HEK293T (cell line): ENCODE measurements at regions not wholly inside any gene's neighbourhood (a gene's known extent, or its start where the extent isn't known, plus 50 kb on each side); places are given as distances from the start of the nearest gene placed in this dataset.

Source experiments
- CTCF ChIA-PET: fragments of 350-600 bp; formaldehyde crosslinking; extraction: SDS; loops from one replicate; lab custom pipeline; 2021; ENCODE audit warnings: antibody characterized with exemption, inconsistent platforms; lab: Yijun Ruan, JAX
- POLR2A ChIA-PET: fragments of 350-600 bp; formaldehyde crosslinking; extraction: SDS; loops from one replicate; lab custom pipeline; 2020; ENCODE audit warnings: antibody characterized with exemption, inconsistent platforms; lab: Yijun Ruan, JAX
- DNase-seq: peaks from one replicate; pipeline ENCODE4 v3.0.0; 2012; ENCODE audit warnings: mixed read lengths; ENCODE audit errors: extremely low spot score
- ARNT ChIP-seq: fragments of 450-650 bp; IDR thresholded peaks from 2 replicates; pipeline ENCODE4 v1.6.1; 2017; ENCODE audit warnings: mild to moderate bottlenecking
- BHLHE40 ChIP-seq: fragments of 450-650 bp; IDR thresholded peaks from 2 replicates; pipeline ENCODE4 v1.6.1; 2016; ENCODE audit warnings: mild to moderate bottlenecking, moderate library complexity, borderline replicate concordance
- CTBP1 ChIP-seq: fragments of 450-650 bp; IDR thresholded peaks from 2 replicates; pipeline ENCODE4 v1.6.1; 2016; ENCODE audit warnings: borderline replicate concordance
- ELF4 ChIP-seq: fragments of 450-650 bp; IDR thresholded peaks from 2 replicates; pipeline ENCODE4 v1.6.1; 2017; ENCODE audit warnings: antibody characterized with exemption
- FOXA1 ChIP-seq: fragments of 450-650 bp; IDR thresholded peaks from 2 replicates; pipeline ENCODE4 v1.6.1; 2016; ENCODE audit warnings: mild to moderate bottlenecking
- FOXK2 ChIP-seq: fragments of 450-650 bp; IDR thresholded peaks from 2 replicates; pipeline ENCODE4 v1.6.1; 2016; ENCODE audit warnings: mild to moderate bottlenecking
- FOXM1 ChIP-seq: fragments of 450-650 bp; IDR thresholded peaks from 2 replicates; pipeline ENCODE4 v1.6.1; 2017; ENCODE audit warnings: mild to moderate bottlenecking, borderline replicate concordance
- HDGF ChIP-seq: fragments of 450-650 bp; IDR thresholded peaks from 2 replicates; pipeline ENCODE4 v1.6.1; 2017; ENCODE audit warnings: antibody characterized with exemption, borderline replicate concordance
- L3MBTL2 ChIP-seq: fragments of 450-650 bp; conservative IDR thresholded peaks from 2 replicates; pipeline ENCODE4 v1.6.1; 2016; ENCODE audit warnings: mild to moderate bottlenecking
- LEF1 ChIP-seq: fragments of 450-650 bp; IDR thresholded peaks from 2 replicates; pipeline ENCODE4 v1.6.1; 2017; ENCODE audit warnings: mild to moderate bottlenecking, borderline replicate concordance
- NFRKB ChIP-seq: fragments of 450-650 bp; IDR thresholded peaks from 2 replicates; pipeline ENCODE4 v1.6.1; 2016; ENCODE audit warnings: mild to moderate bottlenecking, moderate library complexity
- PKNOX1 ChIP-seq: fragments of 450-650 bp; IDR thresholded peaks from 2 replicates; pipeline ENCODE4 v1.6.1; 2016
- SP1 ChIP-seq: fragments of 450-650 bp; IDR thresholded peaks from 2 replicates; pipeline ENCODE4 v1.6.1; 2017
- SUZ12 ChIP-seq: fragments of 450-650 bp; IDR thresholded peaks from 2 replicates; pipeline ENCODE4 v1.6.1; 2016; ENCODE audit warnings: mild to moderate bottlenecking
- TARDBP ChIP-seq: fragments of 450-650 bp; IDR thresholded peaks from 2 replicates; pipeline ENCODE4 v1.6.1; 2016
- ZNF384 ChIP-seq: fragments of 450-650 bp; IDR thresholded peaks from 2 replicates; pipeline ENCODE4 v1.6.1; 2016

DNA sequence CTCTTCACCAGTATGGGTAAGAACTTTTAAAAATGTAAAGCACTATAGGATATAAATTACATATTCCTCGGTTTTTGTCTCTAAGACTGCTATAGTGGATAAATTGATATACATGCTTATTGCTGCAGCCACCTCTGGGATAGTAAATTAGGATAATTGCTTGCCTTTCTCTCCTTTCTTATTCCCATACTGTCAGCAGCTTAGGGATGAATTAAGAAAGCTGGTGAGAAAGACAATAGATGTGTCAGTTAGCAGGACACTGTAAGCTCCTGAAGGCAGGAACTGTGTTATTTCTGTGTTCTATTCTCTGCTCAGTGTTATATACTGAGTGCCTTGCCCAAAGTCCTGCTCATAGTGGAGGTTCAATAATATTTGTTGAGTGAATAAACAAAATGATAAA, 828.6 kb upstream of the ACVR2A start:
- no peak for TF ChIP-seq FOXA1
- TF ChIP-seq SUZ12: no peak
- no peak for TF ChIP-seq ZNF384
- TF ChIP-seq L3MBTL2: no peak
- ChIA-PET CTCF (no interaction called here), POLR2A (no interaction called here)
- no peak for DNase-seq

- no peak for DNase-seq
- POLR2A ChIA-PET: no interaction called here
- CTCF ChIA-PET: no interaction called here
- TF ChIP-seq ARNT (no peak), FOXK2 (no peak), CTBP1 (no peak), BHLHE40 (no peak), LEF1 (no peak), SP1 (no peak), TARDBP (no peak), L3MBTL2 (no peak), ELF4 (no peak), FOXM1 (no peak), NFRKB (no peak), ZNF384 (no peak), HDGF (no peak), SUZ12 (no peak), FOXA1 (no peak), PKNOX1 (no peak)
Measured at GRCh38 chr2:147015591-147015990, 829.2 kb upstream of the ACVR2A start.

- CTCF ChIA-PET: no interaction called here
Measured at GRCh38 chr2:147013696-147014392, 831.0 kb upstream of the ACVR2A start.

DNA sequence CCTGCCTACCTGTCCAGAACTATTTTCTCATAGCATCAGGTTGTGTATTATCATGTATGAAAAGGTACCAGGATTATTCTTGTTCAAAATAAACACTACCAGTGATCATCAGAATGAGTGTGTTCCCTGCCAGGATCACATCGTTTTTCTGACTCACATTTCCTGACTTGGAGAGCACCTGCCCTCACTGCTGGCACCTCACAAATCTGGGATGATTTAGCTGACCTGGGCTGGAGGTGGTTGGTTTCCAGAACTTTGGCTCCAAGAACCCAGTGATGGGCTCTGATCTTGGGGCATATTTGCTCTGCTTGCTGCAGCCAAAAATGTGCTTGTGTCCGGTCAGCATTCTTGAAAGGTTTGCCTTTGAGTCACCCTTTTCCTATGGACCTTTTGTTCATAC, 836.3 kb upstream of the ACVR2A start:
- CTCF ChIA-PET: no interaction called here
- POLR2A ChIA-PET: no interaction called here
- no peak for DNase-seq
- TF ChIP-seq LEF1: no peak
- no peak for TF ChIP-seq BHLHE40
- no peak for TF ChIP-seq CTBP1
- no peak for TF ChIP-seq FOXM1
- no peak for TF ChIP-seq ELF4
- TF ChIP-seq SP1: no peak
- no peak for TF ChIP-seq TARDBP
- no peak for TF ChIP-seq ZNF384
- TF ChIP-seq HDGF: no peak
- TF ChIP-seq SUZ12: no peak
- TF ChIP-seq ARNT: no peak
- no peak for TF ChIP-seq L3MBTL2
- no peak for TF ChIP-seq FOXK2
- no peak for TF ChIP-seq NFRKB
- TF ChIP-seq FOXA1: no peak
- TF ChIP-seq PKNOX1: no peak

More at GRCh38 chr2:147013696-147014392, 831.0 kb upstream of the ACVR2A start:
- POLR2A ChIA-PET: no interaction called here
- TF ChIP-seq TARDBP (no peak), ARNT (no peak), FOXM1 (no peak), L3MBTL2 (no peak), FOXK2 (no peak), PKNOX1 (no peak), CTBP1 (no peak), BHLHE40 (no peak), SUZ12 (no peak), HDGF (no peak), LEF1 (no peak), ZNF384 (no peak), NFRKB (no peak), SP1 (no peak), ELF4 (no peak), FOXA1 (no peak)
- DNase-seq: no peak

DNA sequence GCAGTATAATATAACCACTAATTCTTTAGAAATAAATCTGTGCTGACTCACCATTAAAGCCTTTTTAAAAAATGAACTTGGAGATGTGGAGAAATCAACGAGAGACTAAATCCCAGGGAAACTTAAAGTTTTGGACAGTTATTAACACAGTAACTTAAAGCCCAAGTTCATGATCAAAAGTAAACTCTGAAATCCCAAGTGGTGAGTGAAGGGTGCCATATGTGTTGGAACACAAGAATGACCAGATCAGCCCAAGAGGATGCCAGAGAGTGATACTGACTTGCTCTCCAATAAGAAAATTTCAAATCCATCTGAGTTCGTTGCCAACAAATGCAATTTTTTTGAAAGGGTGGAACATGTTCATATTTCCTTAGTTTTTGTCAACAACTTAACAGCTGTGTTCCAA, 838.1 kb upstream of the ACVR2A start:
- no peak for DNase-seq
- POLR2A ChIA-PET: no interaction called here
- CTCF ChIA-PET: no interaction called here
- TF ChIP-seq LEF1 (no peak), BHLHE40 (no peak), FOXA1 (no peak), SUZ12 (no peak), ARNT (no peak), L3MBTL2 (no peak), NFRKB (no peak), ELF4 (no peak), HDGF (no peak)

DNA sequence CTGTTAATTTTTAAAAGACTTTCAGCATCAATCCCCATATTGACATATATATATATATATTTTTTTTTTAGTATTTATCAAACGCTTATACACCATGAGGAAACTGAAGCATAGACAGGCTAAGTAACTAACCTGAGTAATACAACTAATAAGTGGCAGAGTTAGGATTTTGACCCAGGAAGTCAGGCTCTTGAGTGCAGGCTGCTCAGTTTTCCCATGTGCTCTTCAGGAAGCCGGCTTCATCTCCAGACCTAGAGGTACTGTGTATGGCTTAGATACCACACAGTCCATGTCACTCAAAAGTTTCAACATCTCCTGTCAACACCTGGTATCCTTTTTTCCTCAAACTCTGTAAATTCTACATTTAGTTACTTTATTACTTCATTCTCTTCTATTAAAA, 841.7 kb upstream of the ACVR2A start:
- ChIA-PET CTCF (interaction anchor here (0.6 kb wide), 1 partner anchor 259 kb away, joined by 3 read pairs; no protein-coding TSS in a partner anchor), POLR2A (no interaction called here)
- DNase-seq: no peak
- TF ChIP-seq SP1 (no peak), CTBP1 (no peak), BHLHE40 (no peak), ARNT (no peak), L3MBTL2 (no peak), ELF4 (no peak), SUZ12 (no peak), PKNOX1 (no peak), FOXK2 (no peak), ZNF384 (no peak), TARDBP (no peak), NFRKB (no peak), FOXA1 (no peak), LEF1 (no peak), FOXM1 (no peak)
